Smooth muscle cell of the brain vasculature (primary cell): ENCODE measurements at regions not wholly inside any gene's neighbourhood (a gene's known extent, or its start where the extent isn't known, plus 50 kb on each side); places are given as distances from the start of the nearest gene placed in this dataset.

ENCODE experiments used
- DNase-seq: peaks from one replicate; pipeline ENCODE4 v3.0.0-alpha.2; 2012; ENCODE audit warnings: low read depth, low spot score

GRCh38 chr15:93206893-93207292 lies 117.9 kb upstream of the RGMA start:
- DNase-seq = no peak

DNA sequence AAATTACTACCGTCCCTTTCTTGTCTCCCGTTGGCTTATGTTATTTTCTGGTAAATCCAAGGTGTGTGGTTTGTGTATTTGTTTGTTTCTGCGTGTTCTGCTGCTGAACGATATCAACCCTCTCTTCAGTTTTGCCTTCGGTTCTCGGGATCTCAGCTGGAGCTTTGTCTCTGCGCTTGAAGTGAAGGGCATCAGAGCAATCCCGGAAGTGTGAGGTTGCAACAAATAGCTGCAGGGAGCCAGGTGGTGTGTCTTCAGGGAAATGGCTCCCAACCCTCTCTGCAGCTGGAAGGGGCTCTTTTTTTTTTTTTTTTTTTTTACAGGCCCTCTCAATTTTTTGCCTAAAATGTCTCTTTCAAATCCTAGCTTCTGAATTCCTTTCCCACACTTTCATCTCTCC lies 116.4 kb upstream of the RGMA start:
- DNase-seq = no peak

GRCh38 chr15:93203036-93203435 lies 114.0 kb upstream of the RGMA start:
- no peak for DNase-seq

DNA sequence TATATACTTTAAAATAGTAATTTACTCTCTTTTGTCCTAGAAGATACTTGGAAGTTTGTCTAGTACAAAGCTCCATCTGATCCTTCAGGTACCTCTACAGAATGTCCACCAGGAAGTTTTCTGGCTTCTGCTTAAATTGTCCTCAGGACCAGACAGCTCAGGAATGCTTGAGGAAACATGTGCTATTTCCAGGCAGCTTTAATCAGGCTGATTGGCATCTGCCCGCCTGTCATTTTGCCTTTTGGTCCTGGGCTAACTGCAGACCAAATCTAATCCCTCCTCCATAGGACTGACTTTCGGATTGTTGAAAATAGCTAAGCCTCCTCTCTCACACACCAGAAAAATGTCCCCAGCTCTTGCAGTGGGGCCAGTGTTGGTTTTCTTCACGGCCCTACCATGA lies 113.4 kb upstream of the RGMA start:
- no peak for DNase-seq

- DNase-seq = no peak
Observed at GRCh38 chr15:93201940-93202339, 112.9 kb upstream of the RGMA start.

GRCh38 chr15:93200837-93201226 lies 111.8 kb upstream of the RGMA start:
- no peak for DNase-seq

DNA sequence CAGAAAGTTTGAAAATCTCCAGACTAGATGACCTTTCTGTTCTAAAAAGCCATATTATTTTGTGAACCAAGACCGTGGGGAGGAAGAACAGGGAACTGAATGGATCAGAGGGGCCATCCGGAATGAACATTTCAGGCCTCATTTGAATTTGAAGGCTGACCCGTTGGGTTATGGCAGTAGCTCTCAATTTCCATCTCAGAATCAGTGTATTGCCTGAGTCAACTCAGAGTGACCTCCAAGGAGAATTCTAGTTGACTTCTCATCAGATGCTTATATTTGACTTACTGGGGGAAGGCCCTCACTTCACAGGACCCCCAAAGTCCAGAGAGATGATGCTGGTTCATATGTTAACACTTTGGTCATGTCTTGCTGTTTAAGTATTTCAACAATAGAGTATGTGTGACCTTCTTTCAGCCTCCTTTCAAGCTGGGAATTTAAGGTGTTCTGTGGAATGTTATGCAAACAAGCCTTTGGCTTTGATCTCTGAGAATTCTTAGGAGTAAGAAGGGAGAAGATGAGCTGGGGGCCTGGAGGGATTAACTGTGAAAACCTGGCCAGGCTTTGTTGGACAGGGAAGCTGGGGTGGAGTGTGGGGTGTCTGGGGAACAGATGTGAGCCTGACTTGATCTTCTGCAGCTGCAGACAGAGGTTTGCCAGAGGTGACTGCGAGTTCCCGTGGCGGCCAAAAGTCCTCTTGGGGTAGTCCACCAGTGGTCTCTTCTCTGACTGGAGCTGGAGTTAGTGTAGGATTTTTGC lies 111.2 kb upstream of the RGMA start:
- DNase-seq = no peak

DNA sequence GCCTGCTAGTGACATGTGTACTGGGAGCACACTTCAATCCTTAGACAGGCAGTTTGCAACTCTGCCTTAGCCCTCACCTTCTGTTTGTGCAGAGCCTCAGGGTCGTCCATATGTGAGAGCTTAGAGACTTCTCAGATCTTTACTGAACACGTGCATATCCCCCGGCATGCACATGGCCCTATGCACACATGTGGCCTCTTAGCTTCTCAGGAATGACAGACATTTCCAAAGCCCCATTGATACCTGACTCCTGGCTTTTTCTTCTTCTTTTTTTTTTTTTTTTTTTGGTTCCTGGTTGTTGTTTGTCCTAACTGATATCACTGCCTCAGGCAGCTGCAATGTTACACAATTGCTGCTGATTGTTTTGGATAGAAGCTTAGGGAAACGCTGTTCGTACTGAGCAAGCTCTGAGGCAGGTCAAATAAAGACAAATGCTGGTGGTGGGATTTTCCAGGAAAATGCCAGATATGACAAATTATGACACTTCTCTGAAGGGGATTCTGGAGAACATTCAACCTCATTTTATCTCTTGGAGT lies 107.2 kb upstream of the RGMA start:
- no peak for DNase-seq

- no peak for DNase-seq
Observed at GRCh38 chr15:93195109-93195508, 106.1 kb upstream of the RGMA start.

DNA sequence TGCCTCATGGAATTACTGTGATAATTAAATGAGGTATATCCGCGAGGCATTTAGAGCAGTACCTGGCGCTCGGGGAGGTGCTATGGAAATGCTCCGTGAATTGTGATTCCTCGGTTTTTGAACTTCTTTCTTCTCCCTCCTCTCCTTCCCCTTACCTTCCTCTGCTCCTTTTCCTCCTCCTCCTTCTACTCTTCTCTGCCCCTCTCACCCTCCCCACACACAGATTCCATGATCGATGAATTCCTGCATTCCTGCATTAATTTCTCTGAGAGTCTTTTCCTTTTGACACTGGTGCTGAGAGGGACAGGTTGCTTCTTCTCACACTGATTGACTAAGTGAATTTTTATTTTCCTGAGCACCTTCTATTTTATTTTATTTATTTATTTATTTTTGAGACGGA lies 101.2 kb upstream of the RGMA start:
- DNase-seq = no peak

GRCh38 chr15:93189561-93189960 lies 100.5 kb upstream of the RGMA start:
- no peak for DNase-seq

DNA sequence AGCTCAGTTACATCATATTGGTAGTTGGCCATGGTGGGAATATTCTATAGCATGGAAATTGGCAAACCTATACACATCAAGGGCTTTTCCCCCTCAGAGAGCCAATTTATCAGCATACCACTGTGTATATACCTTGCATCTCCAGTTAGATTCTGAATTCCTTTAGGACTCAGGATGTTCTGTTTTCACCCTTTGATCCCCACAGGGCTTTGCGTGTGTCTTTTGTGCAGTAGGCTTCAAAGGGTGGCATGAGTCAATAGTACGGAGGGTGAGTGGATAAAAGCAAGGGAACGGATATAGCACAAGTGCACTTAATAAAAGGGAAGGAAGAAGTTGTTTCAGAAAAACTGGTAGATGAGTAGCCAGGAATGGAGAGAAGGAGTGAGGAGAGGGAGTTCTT lies 99.2 kb upstream of the RGMA start:
- DNase-seq = no peak

DNA sequence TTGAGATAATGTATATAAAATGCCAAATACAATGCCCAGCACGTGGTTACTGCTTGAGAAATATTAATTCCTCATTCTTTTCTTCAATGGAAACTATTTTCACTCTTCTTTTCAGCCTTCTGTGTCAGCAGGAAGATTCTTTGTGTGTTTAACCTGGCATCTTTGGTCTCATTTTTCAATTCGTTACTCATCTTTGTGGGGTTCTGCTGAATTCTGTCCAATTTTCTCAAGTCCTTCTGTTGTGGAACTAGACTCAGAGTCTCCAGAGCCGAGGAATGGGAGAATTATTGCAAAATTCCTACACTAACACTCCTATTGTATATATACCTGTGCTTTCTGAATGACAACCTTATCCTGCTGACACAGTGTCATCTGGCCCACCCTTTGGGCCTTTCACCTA lies 96.8 kb upstream of the RGMA start:
- DNase-seq = no peak

DNA sequence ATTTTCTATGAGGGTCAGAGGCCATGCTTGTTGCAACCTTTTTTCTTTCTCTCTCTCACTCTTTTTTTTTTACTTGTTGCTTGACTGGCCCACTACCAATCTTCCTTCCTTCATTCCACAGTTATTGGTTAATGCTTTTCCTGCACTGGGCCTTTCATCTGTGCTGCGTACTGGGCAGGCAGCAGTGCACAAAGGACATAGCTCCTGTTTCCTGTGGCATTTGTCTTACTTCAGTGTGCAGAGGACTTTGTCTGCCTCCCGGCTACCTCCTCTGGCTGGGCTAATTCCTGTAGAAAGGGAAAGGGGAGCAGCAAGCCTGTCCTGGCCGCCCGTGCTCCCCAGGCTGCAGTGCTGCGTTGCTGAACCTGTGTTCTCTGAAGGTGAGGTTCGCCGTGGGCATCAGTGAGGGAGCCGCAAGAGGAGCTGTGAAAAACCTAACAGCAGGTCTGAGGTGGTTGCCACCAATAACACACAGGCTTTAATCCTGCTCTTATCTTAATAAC lies 93.7 kb upstream of the RGMA start:
- DNase-seq = no peak

GRCh38 chr15:93180656-93181055 lies 91.6 kb upstream of the RGMA start:
- DNase-seq = no peak

DNA sequence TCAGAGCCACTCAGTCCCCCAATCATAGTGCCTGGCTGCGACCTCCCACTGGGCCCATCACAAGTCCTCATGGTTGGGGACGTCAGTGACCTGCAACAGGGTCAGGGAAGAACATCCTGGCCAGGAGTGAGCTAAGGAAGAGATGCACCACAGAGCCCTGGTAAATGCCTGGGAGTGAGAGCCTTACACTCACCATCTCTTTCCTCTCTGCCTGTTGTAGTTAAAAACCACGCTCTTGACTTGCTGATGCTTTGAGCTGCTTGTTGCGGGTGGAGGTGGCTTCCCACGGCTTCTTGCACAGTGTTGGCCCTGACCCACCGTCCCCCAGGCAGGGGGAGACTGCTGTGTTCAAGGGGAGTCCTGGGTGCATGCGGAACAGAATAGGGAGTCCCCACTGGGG lies 91.1 kb upstream of the RGMA start:
- no peak for DNase-seq

DNA sequence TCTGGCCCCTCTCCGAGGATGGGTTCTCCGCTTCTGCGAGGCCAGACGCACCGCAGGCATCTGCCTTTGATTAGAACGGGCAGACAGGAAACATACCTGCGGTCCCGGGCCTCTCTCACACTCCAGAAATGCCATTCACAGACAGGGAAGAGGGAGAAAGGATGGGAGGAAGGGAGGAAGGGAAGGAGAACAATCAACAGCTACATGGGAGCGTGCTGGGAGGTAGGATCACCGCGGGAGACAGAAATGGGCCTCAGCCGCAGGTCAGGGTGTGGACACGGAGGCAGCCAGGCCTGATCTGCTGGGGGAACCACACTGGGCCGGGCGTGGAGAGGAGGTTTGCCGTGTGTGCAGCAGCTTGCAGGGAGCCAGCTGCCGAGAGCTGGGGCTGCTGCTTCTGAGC lies 90.7 kb upstream of the RGMA start:
- DNase-seq = no peak

DNA sequence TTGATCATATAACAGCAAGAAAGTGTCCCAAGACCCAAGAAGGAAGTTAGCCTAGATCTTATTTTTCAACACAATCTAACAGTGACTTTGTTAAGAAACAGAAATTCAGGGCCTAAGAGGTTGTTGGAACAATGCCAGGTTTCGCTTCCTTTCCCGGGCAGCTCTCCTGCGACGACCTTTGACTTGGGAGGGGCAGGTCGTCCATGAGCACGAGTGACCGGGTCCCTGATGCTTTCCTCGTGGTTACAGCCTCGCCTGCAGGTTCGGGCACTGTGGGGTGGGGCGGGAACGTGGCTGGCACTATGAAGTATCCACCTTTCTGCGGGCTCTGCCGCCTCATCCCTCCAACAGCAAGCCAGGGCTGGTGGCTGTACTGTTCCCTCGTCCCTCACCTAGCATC lies 90.1 kb upstream of the RGMA start:
- no peak for DNase-seq

DNA sequence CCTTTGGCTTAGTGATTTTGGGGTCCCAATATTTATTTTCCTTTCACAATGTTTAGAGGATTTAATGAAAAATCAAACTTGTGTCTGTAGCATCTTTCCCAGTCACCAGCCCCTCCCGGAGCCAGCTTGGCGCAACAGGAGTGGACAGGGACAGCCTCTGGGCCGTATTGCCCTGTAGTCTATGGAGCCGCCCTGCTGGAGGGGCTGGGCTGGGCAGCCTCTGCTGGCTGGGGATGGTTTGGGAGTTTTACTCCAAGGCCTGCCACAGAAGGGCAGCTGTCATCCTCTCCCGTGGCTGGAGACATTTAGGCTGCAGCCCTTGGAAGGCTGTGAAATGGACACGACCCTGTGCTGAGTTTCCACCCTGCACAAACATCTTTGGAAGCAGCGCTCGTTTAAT lies 89.4 kb upstream of the RGMA start:
- DNase-seq = no peak

GRCh38 chr15:93176065-93176464 lies 87.1 kb upstream of the RGMA start:
- DNase-seq = no peak

GRCh38 chr15:93174836-93175235 lies 85.8 kb upstream of the RGMA start:
- DNase-seq = no peak

DNA sequence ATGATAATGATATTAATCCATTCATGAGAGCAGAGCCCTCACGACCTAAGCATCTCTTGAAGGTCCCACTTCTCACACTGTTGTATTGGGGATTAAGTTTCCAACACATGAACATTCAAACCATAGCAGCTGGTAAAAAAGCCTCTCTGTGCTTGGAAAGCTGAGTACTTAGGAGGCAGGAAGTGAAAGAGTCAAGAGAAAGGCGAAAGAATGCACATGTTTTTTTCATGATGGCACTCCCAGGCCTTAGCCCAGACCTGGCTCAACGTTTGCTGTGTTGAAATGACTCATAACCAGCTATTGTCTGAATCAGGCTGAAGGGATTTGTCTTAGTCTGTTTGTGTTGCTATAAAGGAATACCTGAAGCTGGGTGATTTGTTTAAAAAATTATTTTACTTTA lies 84.4 kb upstream of the RGMA start:
- no peak for DNase-seq

- DNase-seq = no peak
Observed at GRCh38 chr15:93171476-93171875, 82.5 kb upstream of the RGMA start.

- no peak for DNase-seq
Observed at GRCh38 chr15:93170329-93170728, 81.3 kb upstream of the RGMA start.
